HG02642 (cell line): ENCODE measurements at regions not wholly inside any gene's neighbourhood (a gene's known extent, or its start where the extent isn't known, plus 50 kb on each side); places are given as distances from the start of the nearest gene placed in this dataset.

ENCODE experiments used
- ATAC-seq: cut with Tn5 transposase; IDR thresholded peaks from one replicate; pipeline ENCODE4 v1.9.1; 2021; ENCODE audit warnings: mild to moderate bottlenecking; ENCODE audit not compliant: unreplicated experiment, poor library complexity

DNA sequence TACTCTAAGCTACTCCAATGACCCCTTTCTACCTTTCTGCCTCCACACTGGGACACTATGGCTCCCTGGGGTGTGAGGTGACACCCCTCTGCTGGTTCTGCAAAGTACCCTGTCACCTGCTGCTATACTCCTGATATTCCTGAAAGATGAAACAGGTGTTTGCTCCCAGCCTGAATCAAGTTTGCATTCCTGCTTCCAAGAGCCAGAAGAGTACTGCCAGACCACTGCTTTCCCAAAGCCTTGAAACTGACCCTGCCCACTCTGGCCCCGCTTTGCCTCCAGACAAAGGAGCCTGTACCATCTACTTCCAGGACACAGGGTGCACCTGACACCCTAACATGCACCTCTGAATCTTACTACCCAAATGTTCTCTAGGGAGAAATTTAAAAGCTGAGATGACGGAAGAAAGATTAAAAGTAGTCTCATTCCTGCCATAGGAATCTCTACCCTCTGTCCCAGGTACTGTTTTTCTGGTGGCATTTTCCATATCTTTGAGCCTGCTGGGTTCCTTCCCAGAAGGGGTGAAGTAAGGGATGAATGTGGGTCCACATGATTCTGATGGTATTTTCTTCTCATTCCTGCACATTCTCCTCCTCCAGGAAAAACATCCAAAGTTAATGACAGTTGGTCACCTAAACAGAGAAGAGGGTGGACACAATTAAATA, 70.3 kb upstream of the DUSP10 start:
- ATAC-seq = no peak

GRCh38 chr1:221810406-221810805, 68.5 kb upstream of the DUSP10 start:
- ATAC-seq = no peak

- peak; percentile 40 for ATAC-seq
Observed at GRCh38 chr1:221809091-221810029, 67.5 kb upstream of the DUSP10 start.

GRCh38 chr1:221806984-221807383, 65.1 kb upstream of the DUSP10 start:
- ATAC-seq = peak; percentile 56

GRCh38 chr1:221806236-221806635, 64.3 kb upstream of the DUSP10 start:
- no peak for ATAC-seq

GRCh38 chr1:221805121-221805520, 63.2 kb upstream of the DUSP10 start:
- ATAC-seq = no peak

DNA sequence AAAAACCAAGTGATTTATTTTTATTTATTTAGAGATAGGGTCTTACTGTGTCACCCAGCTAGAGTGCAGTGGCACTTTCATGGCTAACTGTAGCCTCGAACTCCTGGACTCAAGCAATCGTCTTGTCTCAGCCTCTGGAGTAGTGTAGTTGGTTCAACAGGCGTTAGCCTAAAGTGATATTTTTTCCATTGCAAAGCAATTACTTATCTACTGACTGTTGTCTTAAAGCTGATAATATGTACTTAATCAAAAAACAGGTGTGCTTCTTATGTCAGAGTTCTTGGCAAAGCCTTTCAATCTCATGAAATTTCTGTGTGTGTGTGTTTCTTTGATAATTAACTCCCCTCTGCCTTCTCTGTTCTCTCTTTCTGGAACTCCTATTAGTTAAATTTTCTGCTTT, 62.4 kb upstream of the DUSP10 start:
- ATAC-seq = no peak

DNA sequence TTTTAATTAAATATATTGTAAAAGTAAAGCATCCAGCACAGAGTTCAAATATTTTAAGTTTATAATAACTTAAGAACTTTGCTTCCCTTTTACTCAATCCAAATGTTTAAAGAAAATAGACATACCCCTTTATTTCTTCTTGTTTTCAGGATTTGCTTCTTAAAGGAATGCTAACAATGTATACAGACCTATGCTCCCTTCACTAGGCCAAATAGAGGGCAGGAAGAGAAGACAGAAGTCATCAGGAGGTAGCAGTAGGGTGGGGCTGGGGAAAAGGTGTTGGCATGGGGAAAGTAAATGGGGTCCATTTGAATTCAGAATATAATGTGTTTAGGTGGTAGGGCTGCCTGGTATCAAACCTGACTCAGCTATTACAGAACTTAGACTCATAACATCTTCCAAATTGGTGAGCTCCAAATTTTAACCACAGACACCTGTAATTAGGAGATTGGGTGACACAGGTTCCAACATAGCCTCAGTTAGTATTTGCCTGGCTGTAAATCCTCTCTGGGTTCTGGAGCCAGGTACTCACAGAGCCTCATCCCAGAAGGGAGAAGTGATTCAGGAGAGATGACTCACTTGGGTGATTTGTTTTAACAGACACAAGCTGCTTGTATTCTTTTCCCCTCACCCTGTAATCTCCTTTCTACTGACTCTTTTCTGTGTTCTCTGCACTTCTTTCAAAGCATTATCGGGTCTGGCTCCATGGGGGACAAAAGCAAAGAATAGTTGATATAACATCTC, 60.1 kb upstream of the DUSP10 start:
- ATAC-seq = no peak

DNA sequence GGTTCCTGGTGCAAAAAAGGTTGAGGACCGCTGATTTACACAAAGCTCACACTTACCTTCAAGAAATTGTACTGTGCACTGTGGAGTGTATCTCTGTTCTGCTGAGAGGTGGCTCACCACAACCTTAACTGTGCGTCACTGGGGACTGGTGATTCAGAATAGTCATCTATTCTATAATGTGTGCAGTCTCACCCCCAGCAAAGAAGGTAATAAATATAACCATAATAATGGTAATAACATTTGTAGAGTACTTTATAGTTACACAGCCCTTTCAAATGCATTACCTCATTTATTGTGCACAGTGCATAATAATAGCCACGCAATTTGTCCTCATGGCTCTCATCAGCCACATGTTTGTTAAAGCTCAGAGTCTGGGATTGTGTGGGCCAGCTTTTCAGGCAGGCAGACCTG, 59.4 kb upstream of the DUSP10 start:
- ATAC-seq = peak; percentile 40

GRCh38 chr1:221800831-221801230, 58.9 kb upstream of the DUSP10 start:
- peak; percentile 64 for ATAC-seq

GRCh38 chr1:221797506-221797905, 55.6 kb upstream of the DUSP10 start:
- ATAC-seq = no peak

DNA sequence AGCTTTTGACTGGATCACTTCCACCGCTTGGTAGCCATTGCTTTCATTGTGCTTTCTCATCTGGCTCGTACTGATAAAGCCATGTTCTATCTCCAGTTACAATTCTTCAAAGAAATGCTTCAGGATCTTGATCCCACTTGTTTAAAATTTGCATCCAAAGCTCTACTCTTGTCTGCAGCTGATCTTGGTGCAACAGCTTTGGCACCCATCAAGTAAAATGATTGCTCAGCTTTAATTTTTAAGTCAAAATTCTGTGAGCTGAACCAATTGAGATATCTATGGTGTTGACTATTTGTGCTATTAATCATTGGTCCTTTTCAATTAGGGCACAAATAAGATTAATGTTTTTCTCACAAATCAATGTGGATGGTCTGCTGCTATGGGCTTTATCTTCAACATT, 54.8 kb upstream of the DUSP10 start:
- ATAC-seq = no peak

DNA sequence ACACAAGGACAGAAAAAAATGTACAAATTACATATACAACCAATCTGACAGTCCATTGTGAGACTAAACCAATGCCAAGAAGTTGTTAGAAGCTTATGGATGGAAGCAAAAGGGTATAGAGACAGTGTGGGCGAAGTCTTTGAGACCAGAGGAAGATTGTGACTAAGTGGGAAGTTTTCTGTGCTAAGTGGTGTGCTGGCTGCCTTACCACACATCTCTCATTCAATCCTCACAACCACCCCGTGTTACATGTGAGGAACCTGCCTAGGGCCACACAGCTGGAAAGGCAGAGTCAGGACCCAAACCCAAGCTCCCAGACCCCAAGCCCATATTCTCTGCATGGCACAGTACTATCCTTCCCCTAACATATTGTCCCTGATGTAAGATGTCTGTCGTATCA, 53.5 kb upstream of the DUSP10 start:
- no peak for ATAC-seq

GRCh38 chr1:221794935-221795334, 53.0 kb upstream of the DUSP10 start:
- no peak for ATAC-seq

DNA sequence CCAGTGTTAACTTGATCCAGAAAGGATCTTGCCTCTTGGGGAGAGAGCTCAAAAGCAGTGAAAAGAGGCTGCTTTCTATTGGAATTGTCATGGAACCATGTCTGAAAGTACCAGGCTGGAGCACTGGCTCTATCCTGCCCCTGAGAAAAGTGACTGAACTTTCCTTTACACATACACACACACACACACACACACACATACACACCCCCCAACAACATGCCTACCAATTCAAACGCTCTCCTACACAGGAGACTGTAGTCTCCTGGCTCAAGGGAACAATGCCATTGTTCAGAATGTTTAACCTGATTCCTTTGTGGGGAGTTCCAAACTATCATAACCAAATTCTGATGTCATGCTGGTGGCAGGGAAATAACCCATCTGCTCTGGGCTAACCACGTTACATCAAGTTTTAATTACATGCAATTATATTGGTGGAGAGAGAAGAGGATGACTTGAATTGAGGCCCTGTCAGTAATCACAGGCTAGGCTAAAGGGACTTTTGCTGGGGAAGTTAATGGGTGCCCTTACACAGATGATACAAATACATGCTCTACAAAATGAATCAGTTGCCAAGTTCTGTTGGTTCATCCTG, 52.3 kb upstream of the DUSP10 start:
- peak; percentile 63 for ATAC-seq

- ATAC-seq = peak; percentile 85
Observed at GRCh38 chr1:221793439-221794078, 51.7 kb upstream of the DUSP10 start.

- no peak for ATAC-seq
Observed at GRCh38 chr1:221791846-221792245, 50.0 kb upstream of the DUSP10 start.
